Stimulated activated CD8-positive, alpha-beta memory T cell treated with anti-CD3 and anti-CD28 coated beads, Interleukin-12 subunit alpha, Interleukin-12 subunit beta, amount 100 ng/mL, for 24 hours (primary cell): ENCODE measurements at regions not wholly inside any gene's neighbourhood (a gene's known extent, or its start where the extent isn't known, plus 50 kb on each side); places are given as distances from the start of the nearest gene placed in this dataset.

Experiments used
- DNase-seq: peaks from one replicate; pipeline ENCODE4 v3.0.0-alpha.2; 2020; ENCODE audit errors: extremely low read depth

DNA sequence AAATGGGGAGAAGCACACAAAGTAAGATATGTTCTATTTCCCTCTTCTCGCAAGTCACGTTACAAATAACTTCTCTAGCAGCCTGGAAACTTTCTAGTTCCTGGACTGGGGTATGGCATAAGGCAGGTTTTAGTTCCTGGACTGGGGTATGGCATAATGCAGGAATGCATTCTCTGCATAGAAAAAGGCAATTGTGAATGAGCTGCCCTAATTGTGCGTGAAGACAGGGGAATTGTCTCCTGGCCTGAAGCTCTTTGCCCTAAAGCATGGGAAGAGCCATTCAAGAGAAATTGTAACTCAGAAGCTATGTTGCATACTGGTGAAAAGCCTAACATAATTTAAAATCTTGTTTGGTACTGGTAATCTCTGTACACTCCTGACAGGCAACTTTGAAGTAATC is 54.3 kb upstream of the CBLB start:
- DNase-seq: no peak

DNA sequence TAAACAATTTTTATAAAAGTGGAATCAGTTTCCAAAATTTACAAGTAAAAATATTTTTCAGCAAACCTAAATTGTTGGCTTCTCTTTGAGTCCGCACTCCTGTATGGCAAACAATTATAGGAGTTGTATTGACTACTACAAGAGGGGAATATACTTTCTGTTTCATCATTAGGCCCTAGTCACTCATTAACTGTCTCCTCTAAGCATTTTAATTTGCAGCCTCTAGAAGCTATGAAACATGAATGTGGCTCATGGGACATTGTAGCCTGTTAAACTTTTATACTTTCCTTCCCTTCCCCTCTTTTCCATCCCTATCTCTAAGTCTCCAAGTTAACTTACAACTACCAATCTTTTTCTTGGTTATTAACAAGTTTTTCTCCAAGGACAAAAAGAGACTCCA is 58.9 kb upstream of the CBLB start:
- no peak for DNase-seq

DNA sequence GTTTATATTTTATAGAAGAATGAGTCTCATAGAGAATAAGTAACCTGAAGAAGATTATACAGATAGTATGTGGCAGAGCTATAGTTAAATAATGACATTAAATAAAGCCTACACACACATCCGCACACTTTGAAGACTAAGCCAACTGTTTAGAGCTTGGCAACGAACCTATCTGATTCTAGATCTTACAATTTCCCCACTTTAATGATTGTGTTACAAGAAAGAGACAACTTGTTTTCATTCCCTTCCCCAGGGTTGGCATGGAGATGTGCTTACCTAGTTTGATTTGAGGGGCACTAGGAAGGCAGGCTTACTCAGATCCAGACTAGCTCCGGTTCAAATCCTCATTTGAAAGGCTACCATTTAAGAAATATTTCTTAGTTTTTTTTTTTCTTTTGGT is 61.9 kb upstream of the CBLB start:
- no peak for DNase-seq

DNA sequence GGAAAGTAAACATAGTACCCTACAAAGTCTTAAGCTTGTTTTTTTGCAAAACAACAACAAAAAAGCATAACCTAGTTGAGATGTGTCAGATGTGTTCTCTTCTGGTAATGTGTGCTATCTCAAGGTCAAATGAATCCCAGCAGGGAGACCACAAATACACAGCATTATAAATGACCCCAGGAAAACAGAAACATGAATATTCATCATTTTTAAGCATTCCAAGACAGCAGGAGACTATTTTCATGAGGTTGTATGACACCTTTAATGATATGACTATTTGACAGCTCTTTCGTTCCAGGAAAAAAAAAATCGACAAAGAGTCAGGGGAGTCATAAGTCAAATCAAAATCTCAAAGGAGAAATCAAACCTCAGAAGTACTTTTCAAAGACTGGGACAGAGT is 62.7 kb upstream of the CBLB start:
- DNase-seq: no peak

DNA sequence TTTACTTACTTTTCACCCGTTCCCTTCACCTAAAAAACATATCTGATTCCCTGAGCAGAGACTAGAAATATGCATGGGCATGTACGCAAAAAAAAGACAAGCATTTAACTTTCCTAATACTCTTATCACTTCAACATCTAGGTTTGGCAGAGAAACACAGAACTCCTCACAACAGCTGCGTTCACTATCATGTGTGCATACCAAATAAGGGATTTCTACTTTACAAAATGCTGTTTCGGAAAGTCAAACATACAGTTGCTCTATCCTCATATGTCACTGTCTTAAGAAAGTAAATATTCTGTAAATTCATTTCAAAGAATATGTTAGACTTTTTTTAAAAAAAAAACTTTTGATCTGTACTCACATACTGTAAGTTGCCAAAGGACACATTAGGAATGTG is 65.1 kb upstream of the CBLB start:
- DNase-seq: no peak

DNA sequence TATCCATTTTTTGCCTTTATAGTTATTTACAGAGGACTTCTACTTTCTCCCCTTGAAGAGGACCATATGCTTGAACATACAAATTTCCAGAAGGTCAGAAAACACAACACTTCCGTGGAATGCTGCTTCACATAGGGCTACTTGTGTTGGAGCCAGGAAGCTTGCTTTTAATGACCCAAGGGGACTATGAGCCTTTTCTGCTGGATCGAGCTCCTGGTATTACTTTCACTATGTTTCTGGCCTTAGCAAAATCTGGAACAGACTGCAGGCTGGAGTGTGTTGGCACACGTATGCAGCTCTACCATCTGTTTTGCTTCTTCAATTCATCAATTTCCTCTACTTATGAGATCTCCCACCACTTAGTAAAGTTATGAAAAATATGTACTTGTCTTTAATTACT is 69.3 kb upstream of the CBLB start:
- DNase-seq: no peak

DNA sequence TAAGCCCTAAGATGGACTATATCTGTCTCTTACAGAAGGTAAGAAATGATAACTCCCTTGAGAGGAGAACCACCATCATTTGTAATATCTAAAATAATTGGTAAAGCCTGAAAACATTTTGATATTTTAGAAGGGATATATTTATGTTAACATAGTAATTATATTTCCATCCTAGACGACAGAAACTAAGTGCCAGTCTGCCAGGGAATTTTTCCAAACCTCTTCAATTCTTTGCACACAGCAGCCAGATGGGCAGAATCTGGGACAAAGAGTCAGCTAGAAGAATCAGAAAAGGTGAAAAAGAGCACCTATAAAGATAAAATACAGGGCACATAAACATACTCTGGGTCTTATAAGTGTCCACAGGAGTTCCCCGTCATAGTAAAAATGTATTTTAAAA is 70.0 kb upstream of the CBLB start:
- DNase-seq: no peak

DNA sequence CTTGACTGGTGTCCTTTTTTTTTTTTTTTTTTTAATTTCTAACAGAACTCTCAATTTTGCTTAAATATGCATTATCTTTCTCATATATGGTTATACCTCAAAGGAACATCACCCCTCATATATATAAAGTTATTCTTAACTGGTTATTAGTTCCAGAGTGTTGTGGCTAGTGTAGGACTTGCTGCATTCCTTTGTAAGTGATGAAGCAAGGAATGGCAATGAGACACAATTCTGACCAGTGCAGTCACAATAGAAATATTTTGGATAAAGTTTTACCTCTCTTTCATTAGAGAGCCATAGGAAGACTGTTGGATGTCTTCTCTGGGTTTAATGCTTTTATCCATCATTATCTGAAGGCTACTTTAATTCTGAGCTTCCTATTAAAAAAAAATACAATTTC is 75.5 kb upstream of the CBLB start:
- no peak for DNase-seq

DNA sequence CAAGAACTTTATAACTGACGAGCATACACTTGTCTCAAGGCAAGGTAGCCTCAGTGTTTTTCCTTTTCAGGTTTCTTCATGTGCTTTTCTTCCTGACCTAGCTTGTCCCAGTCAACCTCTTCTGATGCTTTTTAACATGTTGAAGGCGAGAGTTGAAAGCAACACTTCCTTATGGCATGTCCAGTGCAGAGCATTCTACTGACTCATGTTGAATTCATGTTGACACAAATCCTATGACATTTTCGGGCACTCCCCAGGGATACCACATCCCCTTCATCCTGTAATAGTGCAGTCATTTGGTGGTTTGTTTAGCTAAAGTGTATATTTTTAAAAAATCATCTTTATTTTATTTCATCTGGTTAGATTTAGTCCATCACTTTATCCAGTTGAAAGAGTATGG is 75.9 kb upstream of the CBLB start:
- DNase-seq: no peak

DNA sequence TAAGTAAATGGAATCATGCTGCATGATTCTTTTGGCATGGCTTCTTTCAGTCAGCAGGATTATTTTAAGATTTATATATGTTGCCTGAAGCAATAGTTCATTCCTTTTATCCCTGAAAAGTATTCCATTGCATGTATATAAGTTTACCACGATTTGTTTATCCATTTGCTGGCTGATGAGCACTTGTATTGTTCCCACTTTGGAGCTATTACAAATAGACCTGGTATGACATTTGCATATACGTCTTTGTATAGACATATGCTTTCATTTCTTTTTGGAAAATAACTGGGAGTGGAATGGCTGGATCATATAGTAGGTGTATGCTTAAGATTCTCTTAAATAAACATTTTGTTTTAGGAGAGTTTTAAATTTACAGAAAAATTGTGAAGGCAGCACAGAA is 79.3 kb upstream of the CBLB start:
- DNase-seq: no peak

DNA sequence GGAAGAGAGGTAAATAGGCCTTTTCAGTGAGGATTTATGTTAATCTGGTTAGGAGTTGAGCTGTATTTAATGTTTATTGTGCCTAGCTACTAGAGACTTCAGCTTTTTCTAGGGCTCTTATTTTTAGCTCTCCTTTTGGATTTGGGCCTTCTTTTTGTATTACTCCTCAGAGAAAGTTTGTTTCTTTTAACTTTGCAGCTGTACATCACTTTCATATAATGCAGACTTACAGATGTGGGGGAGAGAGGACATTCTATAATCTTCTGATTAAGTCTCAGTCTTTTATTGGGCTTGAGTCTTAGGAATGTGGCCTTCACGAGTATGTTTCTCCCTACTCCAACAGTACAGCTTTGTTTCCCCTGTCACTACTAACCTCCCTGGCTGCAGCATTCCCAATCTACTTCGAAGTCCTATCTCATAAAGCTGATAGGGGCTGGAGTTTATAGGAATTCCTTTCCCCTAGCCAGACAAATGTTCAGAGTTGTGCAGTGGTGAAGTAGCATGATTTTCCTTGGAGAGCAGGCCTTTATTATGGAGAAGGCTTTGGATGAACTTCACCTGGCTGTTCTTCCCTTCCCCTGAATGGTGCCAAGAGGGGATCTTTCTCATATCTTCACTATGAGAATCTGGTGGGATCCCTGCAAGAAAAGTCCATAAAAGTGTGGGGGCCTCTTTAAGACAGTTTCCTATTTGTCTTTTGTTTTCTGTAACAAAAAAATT is 82.2 kb upstream of the CBLB start:
- DNase-seq: no peak

DNA sequence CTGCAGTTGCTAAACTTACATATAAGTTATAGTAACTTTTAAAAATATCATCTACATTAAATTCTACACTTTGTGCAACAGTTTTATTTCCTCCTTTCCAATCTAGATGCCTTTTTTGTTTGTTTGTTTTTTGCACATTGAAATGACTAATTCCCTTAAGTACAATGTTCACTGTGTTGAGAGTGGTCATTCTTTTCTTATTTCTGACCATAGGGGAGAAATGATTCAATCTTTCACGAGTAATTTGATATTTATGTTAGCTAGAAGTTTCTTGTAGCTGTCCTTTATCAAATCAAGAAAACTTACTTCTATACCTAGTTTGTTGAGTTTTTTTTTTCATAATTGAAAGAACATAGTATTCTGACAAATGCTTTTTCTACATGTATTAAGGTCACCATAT is 85.0 kb upstream of the CBLB start:
- no peak for DNase-seq

DNA sequence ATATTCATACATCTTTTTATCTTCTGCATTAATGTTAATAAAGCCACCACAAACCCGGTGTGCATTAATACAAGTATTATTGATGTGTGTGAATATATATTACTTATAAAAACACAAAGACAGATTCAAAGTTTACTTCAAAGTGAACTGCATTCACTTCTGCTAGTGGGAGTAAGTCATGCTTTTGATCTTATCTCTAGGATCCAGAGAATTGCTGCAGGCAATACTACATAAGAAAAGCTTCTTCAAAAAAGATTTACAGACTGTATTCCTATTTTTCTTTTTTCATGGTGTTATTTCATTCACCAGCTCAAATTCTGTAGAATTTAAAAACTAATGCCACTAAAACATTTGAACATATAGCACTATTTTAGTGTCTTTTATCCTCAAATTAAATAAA is 87.5 kb upstream of the CBLB start:
- DNase-seq: no peak

DNA sequence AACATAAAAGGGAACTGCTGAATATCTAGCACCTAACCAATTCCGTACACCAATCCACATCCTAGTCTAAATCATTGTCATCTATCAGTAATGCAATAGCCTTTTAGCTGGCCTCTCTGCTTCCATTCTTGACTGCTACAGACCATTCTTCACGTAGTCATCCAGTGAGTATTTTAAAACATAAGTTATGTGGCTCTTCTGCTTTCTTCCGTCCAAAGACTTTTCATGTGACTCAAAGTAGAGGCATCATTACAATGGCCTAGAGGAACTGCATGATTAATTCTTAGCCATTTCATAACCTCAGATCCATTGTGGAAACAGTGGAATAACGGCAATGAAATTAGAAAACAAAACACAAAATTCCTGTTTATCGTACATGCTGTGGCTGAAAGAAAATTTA is 88.9 kb upstream of the CBLB start:
- DNase-seq: no peak

DNA sequence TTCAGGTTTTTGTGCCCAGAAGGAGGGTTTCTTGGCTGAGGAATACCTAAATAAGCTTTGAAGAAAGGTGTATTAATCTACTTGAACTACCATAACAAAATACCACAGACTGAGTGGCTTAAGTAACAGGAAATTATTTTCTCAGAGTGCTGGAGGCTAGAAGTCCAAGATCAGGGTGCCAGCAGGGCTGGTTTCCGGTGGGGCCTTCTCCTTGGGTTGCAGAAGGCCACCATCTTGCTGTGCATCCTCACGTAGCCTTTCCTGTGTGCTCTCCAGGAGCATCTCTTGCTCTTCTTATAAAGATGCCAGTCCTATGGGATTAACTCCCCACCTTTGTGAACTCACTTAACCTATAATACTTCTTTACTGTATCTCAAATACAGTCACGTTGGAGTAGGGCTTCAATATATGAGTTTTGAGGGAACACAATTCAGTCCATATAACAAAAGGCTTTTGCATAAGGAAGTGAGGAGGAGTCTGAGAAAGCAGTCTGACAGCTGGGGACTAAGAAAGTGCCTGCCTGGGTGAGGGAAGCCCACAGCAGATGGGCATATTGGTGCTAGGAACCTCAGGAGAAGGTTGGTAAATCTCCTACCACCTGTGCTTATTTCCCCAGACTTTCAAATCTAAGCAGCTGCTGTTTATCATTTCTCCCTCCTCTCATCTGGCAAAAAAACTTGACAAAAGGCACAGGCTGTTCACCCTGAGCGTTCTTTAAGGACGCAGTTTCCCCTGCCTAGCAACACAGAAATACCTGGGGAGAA is 89.6 kb upstream of the CBLB start:
- DNase-seq: no peak

DNA sequence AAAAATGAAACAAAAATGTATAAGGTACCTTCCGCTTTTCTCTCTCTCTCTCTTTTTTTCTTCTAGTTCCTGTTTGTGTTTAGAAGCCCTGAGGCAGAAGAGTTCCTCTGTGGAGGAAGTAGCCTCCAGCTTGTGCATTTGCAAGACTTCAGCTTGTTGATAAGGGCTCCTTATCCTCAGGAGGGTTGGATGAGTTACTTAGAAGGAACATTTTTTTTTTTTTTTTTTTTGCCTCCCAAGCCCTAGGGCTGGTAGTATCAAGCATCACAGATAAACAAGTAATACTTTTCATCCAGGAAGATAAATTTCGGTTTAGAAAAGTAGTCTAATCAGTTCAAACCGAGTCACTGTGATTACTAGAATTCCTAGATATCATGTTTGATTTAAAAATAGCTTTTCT is 91.0 kb upstream of the CBLB start:
- DNase-seq: no peak

DNA sequence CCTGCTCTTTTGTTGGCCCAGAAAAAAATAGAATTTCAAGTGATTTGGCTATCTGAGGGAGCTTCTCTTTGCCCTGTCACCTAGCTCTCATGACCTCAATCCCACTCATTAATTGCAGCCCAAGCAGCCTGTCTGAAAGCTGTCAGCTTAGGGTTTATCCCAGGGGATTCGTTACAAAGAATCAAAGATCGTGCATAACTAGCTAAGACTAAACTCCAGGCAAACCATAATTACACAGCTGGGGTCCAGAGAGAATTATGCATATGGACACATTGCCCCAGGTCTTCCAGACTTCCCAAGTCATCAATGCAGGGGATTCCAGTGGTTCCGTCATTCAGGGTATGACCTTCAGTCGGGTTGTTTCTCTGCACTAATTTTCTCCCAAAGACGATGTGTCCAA is 91.6 kb upstream of the CBLB start:
- DNase-seq: no peak

DNA sequence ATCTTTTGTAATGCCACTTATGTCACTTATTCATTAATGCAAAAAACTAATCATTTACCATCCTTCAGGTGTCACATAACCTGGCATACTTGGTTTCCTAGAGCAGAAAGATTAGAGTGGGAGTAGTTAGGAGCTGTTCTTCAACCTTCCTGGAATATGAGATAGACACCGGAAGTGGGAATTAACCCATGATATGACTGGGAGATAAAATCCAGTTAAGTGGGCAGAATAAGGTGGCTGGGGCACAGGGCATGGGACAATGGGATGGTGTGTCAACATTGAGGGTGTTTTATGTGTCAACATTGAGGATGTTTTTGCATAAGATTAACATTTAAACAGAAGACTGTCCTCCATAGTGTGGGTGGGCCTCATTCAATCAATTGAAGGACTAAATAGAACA is 94.3 kb upstream of the CBLB start:
- no peak for DNase-seq

DNA sequence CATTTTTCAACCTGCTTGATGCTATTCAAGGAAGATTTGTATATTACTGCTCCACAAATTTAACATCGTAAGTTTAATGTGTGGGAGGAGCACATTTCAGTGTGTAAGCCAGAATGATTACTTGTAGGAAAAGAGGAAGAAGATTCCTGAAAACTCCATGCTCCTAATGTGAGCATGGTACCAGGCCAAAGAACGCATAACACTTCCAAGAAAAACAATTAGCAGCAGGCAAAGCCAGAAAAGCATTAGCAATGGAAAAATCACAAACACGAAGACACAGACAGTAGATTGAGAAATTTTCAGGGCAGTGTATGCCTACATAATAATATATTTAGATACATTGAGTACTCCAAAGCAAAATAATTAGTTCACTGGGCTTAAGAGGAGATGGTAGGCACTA is 96.6 kb upstream of the CBLB start:
- DNase-seq: no peak

DNA sequence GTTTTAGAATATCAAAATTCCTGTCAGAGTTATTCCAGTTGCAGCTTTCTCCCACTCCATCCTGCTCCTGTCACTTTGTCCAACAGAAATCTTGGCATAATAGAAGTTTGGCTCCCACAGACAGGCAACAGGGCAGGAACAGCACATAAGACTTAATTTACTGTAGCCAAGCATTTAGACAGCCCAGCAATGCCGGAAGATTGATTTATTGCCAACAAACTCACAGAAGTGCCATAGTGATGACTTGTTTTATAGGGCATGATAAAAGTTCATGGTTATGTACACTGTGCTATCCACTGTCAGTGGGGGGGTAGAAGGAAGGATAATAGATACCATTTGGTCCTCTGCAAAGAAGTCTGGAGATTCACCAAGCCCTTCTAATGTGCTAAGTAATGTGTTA is 98.3 kb upstream of the CBLB start:
- no peak for DNase-seq

DNA sequence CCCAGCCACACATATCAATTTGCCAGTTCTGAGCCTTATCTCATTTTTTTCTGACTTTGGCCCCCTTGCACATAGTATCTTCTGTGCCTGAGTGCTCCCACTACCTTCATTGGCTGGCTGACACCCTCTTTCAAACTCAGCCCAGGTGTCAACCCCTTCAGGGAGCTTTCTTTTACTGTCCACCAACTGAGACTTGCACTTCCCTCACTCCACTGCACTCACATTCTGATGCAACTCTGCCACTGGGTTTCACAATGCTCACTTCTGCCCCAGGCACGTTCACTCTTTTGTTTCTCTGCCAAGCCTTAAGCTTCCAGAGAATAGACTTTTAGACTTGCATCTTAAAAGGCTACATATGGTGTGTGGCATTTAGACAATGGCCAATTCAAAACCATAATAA is 101.5 kb upstream of the CBLB start:
- DNase-seq: no peak

DNA sequence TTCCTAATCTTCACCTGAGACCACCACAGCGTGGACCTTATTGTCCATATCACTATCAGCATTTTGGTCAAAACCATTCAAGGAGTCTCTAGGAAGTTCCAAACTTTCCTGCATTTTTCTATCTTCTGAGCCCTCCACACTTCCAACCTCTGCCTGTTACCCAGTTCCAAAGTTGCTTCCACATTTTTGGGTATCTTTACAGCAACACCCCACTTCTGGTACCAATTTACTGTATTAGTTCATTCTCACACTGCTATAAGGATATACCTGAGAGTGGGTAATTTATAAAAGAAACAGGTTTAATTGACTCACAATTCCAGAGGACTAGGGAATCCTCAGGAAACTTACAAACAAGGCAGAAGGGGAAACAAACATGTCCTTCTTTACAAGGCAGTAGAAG is 103.3 kb upstream of the CBLB start:
- no peak for DNase-seq

DNA sequence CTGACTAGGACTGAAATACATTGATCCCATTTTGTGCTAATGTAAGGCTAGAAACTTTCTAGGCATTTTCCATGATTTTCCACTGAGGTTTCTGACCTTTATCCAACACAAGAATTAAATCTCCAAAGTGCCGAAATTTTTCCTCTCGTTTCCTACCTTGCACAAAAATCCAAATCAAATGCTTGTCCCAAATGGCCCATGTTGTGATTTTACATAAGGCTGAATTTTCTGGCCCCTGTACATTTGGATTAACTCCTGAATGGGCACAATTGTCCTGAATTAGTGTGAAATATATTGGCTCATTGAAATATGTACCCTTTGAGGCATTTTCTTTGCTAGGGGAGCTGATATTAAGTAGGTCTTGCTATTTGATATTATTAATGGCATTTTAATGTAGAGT is 105.6 kb upstream of the CBLB start:
- no peak for DNase-seq

DNA sequence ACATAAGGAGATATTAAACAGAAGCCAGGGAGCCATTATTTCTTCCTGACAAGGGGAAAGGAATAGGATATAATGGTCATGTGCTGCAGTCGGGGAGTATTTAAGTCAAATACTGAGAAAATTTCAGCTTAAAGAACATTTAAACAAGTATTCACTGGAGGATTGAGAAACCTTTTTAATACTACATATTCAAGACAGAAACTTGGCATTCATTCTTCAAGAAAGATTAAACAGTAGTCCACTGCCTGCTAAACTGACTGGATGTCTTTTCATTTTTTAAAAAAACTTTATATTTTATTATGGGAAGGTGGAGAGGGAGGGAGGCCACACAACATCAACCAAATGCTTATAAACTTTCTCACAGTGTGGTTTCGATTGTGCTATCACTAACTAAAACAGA is 107.4 kb upstream of the CBLB start:
- no peak for DNase-seq
